GM21360 (cell line): ENCODE measurements at regions not wholly inside any gene's neighbourhood (a gene's known extent, or its start where the extent isn't known, plus 50 kb on each side); places are given as distances from the start of the nearest gene placed in this dataset.
A peak's percentile ranks its signal among the peaks of the same experiment; 100 is the strongest.
"Not testable (repeated sequence)": the region's sequence is repeated elsewhere in the genome, so short reads cannot be mapped to it uniquely, and the experiment has no call there.

ENCODE experiments used
- ATAC-seq: cut with Tn5 transposase; IDR thresholded peaks from one replicate; pipeline ENCODE4 v1.9.1; 2021; ENCODE audit warnings: mild to moderate bottlenecking, moderate library complexity; ENCODE audit not compliant: unreplicated experiment

DNA sequence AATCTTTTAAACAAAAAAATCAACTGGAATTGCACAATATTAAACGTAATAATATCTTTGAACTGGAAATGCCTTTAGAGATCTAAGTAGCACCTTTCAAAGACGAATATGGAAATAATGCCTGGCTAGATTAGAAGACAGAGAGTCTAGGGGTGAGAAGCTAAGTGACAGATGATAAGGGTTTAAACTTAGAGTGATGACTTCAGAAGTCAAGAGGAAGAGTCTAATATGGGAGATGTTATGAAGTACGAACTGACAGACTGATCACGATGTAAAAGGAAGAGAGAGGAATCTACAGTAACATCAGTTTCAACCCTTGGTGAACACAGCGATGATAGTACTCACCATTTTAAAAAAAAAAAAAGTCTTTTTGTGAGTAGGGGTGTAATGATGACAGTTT lies 57.9 kb downstream of the HINT1 start:
- no peak for ATAC-seq

DNA sequence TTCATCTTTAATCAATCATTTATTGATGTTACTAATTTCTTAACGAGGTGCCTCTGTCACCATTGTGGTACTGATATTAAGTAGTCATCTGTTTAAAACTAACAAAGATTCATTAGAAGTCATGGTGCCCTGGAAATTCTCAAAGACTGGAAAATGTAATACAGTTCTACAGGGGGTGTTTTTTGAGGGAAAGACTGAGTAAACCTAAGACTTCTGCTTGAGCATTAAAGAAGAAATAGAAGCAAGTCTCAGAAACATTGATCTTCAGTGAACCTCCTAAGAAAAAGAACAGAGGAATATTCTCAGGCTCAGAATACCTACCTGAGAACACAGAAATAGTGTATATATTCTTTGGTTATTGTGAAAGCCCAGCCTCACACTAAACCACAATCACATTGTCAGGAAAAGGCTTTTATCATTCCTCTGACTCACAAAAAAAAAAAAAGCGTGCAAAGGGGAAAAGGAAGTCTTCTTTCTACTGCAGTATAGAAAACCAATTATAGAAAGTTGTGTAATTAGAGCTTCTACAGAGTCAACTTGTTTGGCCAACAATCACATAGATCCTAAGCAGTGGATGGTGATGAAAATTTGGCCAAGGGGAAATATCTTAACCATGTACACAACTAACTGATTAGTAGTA lies 60.8 kb downstream of the HINT1 start:
- ATAC-seq, result no peak

DNA sequence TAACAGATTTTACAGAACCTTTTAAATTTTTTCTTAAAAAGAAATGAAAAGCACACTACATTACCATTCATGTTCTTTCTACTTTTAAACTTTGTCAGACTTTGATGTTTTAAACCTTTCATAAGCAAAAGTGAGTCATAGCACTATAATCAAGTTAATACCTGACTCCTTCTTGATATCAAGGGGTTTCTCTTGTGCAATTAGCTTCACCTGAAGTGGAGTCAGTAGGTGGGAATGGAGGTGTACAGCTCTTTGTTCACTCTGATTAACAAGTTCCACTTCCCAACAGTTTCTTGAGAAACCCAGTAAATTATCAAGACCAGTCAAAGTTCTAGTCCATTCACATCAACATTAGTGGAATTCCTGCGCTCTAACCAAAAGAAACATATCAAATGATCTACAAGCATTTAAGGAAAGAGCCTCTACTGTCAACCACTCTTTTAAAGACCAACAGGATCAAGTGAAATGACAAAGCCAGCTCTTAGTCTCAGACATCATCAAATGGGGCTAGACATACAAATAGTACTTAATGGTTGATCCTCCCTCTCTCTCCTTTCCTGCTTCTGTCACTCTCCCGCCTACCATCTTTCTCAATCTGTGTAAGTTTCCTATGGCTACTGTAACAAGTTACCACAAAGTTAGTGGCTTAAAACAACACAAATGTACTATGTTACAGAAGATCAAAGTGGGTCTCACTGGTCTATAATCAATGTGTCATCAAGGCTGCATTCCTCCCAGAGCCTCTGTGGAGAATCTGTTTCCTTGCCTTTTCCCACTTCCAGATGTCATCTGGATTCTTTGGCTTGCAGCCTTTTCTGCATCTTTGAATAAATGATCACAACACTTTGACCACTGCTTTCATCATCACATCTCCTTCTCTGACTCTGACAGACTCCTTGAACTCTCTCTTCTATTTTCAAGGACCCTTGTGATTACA lies 68.0 kb downstream of the HINT1 start:
- no peak for ATAC-seq

GRCh38 chr5:131095561-131095960 lies 69.5 kb downstream of the HINT1 start:
- ATAC-seq, result not testable (repeated sequence)

- ATAC-seq, result no peak
These were observed 80.6 kb downstream of the HINT1 start for GRCh38 chr5:131084436-131084835.

- no peak for ATAC-seq
These were observed 83.1 kb downstream of the HINT1 start for GRCh38 chr5:131081913-131082488.

GRCh38 chr5:131081374-131081773 lies 83.7 kb downstream of the HINT1 start:
- ATAC-seq, result no peak

DNA sequence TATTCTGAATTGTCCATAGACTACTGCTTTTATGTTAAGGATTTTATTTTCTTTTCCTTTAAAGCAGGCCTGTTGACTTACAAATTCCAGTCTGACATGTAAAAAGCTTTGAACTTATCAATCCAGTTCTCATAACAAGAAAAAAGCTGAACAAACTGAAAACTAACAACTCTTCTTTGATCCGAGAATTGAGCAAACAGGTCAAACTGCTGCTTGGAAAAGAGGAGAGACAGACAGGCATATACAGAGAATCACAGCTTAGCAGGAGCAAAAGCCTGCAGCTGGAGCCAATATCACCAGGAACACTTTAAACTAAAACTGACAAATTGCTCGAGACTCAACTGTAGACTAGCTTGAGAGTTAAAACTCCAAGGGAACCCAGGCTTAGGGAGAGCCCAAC lies 85.8 kb downstream of the HINT1 start:
- ATAC-seq, result no peak

- peak; percentile 95 for ATAC-seq
These were observed 96.0 kb downstream of the HINT1 start for GRCh38 chr5:131068893-131069643.

DNA sequence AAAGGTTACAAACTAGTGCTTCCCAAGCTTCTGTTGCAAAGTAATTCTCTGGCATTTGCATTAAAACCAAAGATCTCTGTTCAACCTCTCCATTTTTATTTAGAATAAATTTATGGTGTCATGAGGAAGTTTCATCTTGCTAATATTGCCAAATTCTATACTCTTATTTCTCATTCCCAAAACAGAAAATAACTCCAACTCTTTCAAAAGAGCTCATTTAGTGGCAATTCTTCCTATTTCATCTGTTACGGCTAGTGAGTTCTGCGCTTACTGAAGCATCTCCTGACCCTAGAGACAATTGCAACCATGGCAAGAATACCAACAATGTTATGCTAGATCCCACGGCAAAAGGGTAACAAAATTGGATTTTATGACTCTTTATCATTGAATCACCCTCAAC lies 97.0 kb downstream of the HINT1 start:
- ATAC-seq, result no peak

DNA sequence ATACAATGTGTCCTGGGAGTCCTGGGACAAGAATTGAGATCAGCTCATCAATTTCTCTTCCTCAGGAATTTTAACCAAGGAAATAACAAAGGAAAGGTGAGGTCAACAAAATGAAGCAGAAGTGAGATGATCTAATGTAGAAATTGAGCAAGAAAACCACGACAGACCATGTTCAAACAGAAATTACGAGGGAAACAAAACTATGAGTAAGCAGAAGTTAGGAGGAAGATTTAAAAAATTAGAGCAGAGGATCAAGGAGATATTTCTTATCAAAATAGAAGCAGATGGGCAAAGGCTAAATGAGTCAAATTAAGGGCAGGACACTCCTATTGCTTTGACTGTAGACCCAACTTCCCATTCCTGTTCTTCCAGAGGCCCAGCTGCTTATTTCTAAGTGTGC lies 97.4 kb downstream of the HINT1 start:
- no peak for ATAC-seq

- ATAC-seq, result peak; percentile 40
These were observed 100.2 kb downstream of the HINT1 start for GRCh38 chr5:131064669-131065371.

DNA sequence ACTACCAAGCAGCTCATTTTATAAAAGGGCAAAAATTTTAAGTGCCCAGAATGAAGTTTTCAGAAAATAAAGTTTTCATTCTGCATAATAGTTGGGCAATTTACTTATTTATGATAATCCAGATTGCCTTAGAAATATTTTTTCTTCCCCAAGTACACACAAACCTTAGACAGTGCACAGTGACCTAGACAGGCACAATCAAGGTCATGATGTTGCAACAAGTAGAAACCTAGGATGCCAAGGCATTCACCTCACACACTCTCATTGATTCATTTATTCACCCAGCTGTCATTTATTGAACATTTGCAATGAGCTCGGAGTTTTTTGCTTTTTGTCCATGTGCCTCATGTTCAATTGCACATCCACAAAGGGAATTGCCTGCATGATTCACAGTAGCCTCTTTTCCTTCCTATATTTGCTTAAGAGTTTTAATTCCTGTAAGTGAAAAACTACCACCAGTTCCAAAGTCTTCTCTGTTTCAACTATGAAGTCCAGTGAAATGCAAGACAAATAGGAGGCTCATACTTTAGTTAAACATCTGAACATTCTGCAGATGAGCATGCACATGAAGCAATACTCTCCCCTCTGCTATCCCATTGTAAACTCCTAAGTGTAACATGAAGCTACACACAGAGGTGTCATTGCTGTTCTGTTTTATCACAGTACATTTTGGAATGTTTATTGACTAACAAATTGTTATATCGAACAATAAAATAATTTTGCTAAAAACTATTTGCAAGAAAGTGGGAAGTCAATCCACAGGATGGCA lies 122.9 kb downstream of the HINT1 start:
- ATAC-seq, result no peak

DNA sequence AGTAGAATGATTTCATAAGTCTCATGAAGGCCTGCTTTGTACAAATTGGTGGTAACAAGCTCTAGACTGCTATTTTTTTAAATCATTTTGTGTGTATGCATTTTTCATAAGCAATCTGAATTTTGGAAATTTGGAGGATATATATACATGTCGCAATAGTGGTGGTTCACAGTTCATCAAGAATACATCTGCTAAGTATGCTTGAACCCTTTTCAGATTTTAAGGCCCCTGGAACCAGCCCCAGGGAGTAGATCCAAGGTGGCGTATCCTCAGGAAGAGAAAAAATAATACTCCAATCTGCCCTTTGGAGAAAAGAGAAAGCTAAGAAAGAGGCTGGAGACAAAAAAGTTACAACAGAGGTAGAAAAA lies 141.6 kb downstream of the HINT1 start:
- no peak for ATAC-seq

GRCh38 chr5:131022811-131023497 lies 142.1 kb downstream of the HINT1 start:
- ATAC-seq, result no peak

- no peak for ATAC-seq
These were observed 143.4 kb downstream of the HINT1 start for GRCh38 chr5:131021646-131022045.

DNA sequence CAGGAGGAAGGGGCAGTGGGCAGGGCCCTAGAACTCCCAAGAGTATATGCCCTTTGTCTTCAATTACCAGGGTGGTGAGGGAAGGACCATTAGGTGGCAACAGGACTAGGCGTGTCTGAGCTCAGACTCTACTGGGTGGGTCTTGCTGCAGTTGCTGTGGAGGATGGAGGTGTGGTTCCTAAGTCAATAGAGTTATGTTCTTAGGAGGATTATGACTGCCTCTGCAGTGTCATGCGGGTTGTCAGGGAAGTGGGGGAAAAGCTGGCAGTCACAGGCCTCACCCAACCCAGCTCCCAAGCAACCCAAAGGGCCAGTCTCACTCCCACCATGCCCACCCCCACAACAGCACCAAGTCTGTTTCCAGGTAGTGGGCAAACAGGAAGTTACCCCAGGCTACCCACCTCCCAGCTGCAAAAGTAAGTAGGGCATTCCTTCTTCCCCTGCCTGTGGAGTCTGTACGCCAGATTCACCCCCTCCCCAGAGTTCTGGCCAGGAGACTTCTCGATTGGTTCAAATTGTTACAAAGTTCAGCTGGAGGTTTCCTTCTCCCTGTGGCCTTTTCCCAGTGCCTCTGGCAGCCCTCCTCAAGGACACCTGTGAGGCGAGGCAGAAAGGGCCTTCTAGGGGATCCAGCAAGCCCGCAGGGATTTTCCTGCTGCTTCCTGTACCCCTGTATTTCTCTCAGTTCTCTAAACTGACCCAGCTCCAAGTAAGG lies 145.3 kb downstream of the HINT1 start:
- ATAC-seq, result no peak

- ATAC-seq, result no peak
These were observed 145.9 kb downstream of the HINT1 start for GRCh38 chr5:131019111-131019510.

GRCh38 chr5:131008329-131008728 lies 156.7 kb downstream of the HINT1 start:
- ATAC-seq, result no peak
